ENCODE measurements at regions not wholly inside any gene's neighbourhood (a gene's known extent, or its start where the extent isn't known, plus 50 kb on each side); places are given as distances from the start of the nearest gene placed in this dataset.

GRCh38 chr20:19013907-19014306, 198.5 kb upstream of the SLC24A3 start:
- H3K4me1 ChIP-seq (replicated peaks in 1 of 4; ENCODE audit: control insufficient read depth in 3 of 4, insufficient read depth in 4 of 4, low read length in 3 of 4), result peaks cover 0 to 5% (median 2%) of the 10 kb centered on the region in 4 experiments; a peak in 3 of 7 replicates
- no peaks in the 10 kb centered on the region for H3K9me3 ChIP-seq (ENCODE audit: insufficient read depth in 2 of 2, low read depth in 1 of 2, low read length in 1 of 2)
- H4K5ac ChIP-seq (ENCODE audit: insufficient read length, low read depth, low read length), result no peak overlapping the region
- no peak overlapping the region for H3K4me2 ChIP-seq (ENCODE audit: insufficient read depth in 1 of 2, low read depth in 2 of 2, low read length in 2 of 2)
- H3K9ac ChIP-seq (replicated peaks in 1 of 4; ENCODE audit: extremely low read depth in 1 of 4, low read depth in 3 of 4, low read length in 3 of 4), result no peak overlapping the region
- H2AK5ac ChIP-seq (ENCODE audit: low read depth, low read length), result no peak overlapping the region
- no peaks in the 10 kb centered on the region for H3K27me3 ChIP-seq (replicated peaks in 1 of 4; ENCODE audit: control insufficient read depth in 3 of 4, extremely low read depth in 1 of 4, insufficient read depth in 3 of 4, low read length in 3 of 4)
- no peaks in the 10 kb centered on the region for H3K79me2 ChIP-seq (ENCODE audit: control insufficient read depth in 1 of 2, insufficient read depth in 2 of 2, low read length in 2 of 2)
- H2AFZ ChIP-seq (ENCODE audit: low read length), result no peak overlapping the region
- H2BK12ac ChIP-seq (ENCODE audit: low read depth, low read length), result no peak overlapping the region
- DNase-seq (ENCODE audit: low read depth in 1 of 2, low spot score in 2 of 2) (no peak), FAIRE-seq (no peak)
- ChIA-PET CTCF (ENCODE audit: partially characterized antibody) (interaction anchor here (0.8 kb wide), 1 partner anchor 11 kb away, joined by 3 read pairs; no protein-coding TSS in a partner anchor), POLR2A (ENCODE audit: partially characterized antibody) (no interaction called here)
- H4K8ac ChIP-seq (ENCODE audit: extremely low read depth, insufficient read depth, low read length), result no peak overlapping the region
- no peaks in the 10 kb centered on the region for H3K36me3 ChIP-seq (ENCODE audit: control insufficient read depth in 2 of 4, insufficient read depth in 4 of 4, low read length in 3 of 4)
- H2BK5ac ChIP-seq (ENCODE audit: low read depth, low read length), result no peak overlapping the region
- no peak overlapping the region for H3K4ac ChIP-seq (replicated peaks; ENCODE audit: insufficient read length, low read depth, low read length)
- no peak overlapping the region for H2BK15ac ChIP-seq (ENCODE audit: low read length)
- no peaks in the 10 kb centered on the region for H4K20me1 ChIP-seq (replicated peaks in 1 of 2; ENCODE audit: control insufficient read depth in 1 of 2, insufficient read depth in 2 of 2, low read length in 2 of 2)
- H3K18ac ChIP-seq (ENCODE audit: extremely low read depth, low read length), result no peak overlapping the region
- no peak overlapping the region for H3K14ac ChIP-seq (ENCODE audit: insufficient read length)
- no peak overlapping the region for H4K91ac ChIP-seq (replicated peaks; ENCODE audit: insufficient read length, low read length)
- no peaks in the 10 kb centered on the region for H3K79me1 ChIP-seq (ENCODE audit: low read depth, low read length)
- no peaks in the 10 kb centered on the region for H3K23me2 ChIP-seq (ENCODE audit: low read depth, low read length)
- no peak overlapping the region for H3K23ac ChIP-seq (ENCODE audit: insufficient read length)
- no peak overlapping the region for H3K4me3 ChIP-seq (ENCODE audit: extremely low read depth in 1 of 4, insufficient read depth in 2 of 4, low read depth in 3 of 4, low read length in 4 of 4)
- no peak overlapping the region for H3K56ac ChIP-seq (replicated peaks; ENCODE audit: insufficient read length, low read depth, low read length)
- WGBS, 2 experiments (ENCODE audit: extremely low coverage in 1 of 2, insufficient coverage in 1 of 2, insufficient read length in 1 of 2, insufficient replicate concordance in 2 of 2, low coverage in 1 of 2, low lambda C conversion rate in 2 of 2, missing lambda C conversion rate in 1 of 2), result 93% methylated on average over 2 of the region's 2 CpGs; no CpG with 5 or more reads in 1 of the 2 experiments
- no peak overlapping the region for H2BK120ac ChIP-seq (replicated peaks; ENCODE audit: low read depth, low read length)
- H2BK20ac ChIP-seq (ENCODE audit: low read length), result no peak overlapping the region
- no peak overlapping the region for H3K27ac ChIP-seq (ENCODE audit: low read depth, low read length)
- no peak for TF ChIP-seq JUND (IDR thresholded peaks at IDR 0.05; ENCODE audit: low read length)
- TF ChIP-seq EGR1 (IDR thresholded peaks at IDR 0.05; ENCODE audit: borderline replicate concordance, low read depth, low read length), result no peak
- no peak for TF ChIP-seq GABPA (IDR thresholded peaks at IDR 0.05; ENCODE audit: borderline replicate concordance, insufficient read depth, low read length)
- no peak for TF ChIP-seq EZH2 (IDR thresholded peaks at IDR 0.05; ENCODE audit: low read depth, low read length, severe bottlenecking)
- TF ChIP-seq CTCF (IDR thresholded peaks at IDR 0.05; ENCODE audit: control extremely low read depth in 1 of 3, insufficient read depth in 1 of 3, low read depth in 1 of 3, low read length in 3 of 3), result no peak
- no peak for TF ChIP-seq MAX (IDR thresholded peaks at IDR 0.05)
- no peak for TF ChIP-seq CREB1 (IDR thresholded peaks at IDR 0.05)
- no peak for TF ChIP-seq ATF3 (IDR thresholded peaks at IDR 0.05; ENCODE audit: insufficient read depth, low read depth, low read length)
- TF ChIP-seq GTF2F1 (IDR thresholded peaks at IDR 0.05; ENCODE audit: borderline replicate concordance, low read depth, low read length), result no peak
- TF ChIP-seq CBX8 (IDR thresholded peaks at IDR 0.05; ENCODE audit: borderline replicate concordance, low read depth, low read length), result no peak
- TF ChIP-seq TCF12 (IDR thresholded peaks at IDR 0.05; ENCODE audit: low read depth, low read length), result no peak
- TF ChIP-seq SP2 (IDR thresholded peaks at IDR 0.05; ENCODE audit: low read length), result no peak

Measured in H1 (cell line).